ENCODE measurements at regions not wholly inside any gene's neighbourhood (a gene's known extent, or its start where the extent isn't known, plus 50 kb on each side); places are given as distances from the start of the nearest gene placed in this dataset.

GRCh38 chr21:27379354-27379753 lies 412.5 kb upstream of the ADAMTS5 start:
- Histone ChIP-seq H3K4me1 (ENCODE audit: insufficient read depth, low read length, poor library complexity, severe bottlenecking) (no peaks in the 10 kb centered on the region), H3K4me2 (ENCODE audit: low read depth, low read length, poor library complexity, severe bottlenecking) (no peak overlapping the region), H4K20me1 (ENCODE audit: insufficient read depth, low read length, poor library complexity, severe bottlenecking) (no peaks in the 10 kb centered on the region), H3K79me2 (ENCODE audit: insufficient read depth, low read length) (no peaks in the 10 kb centered on the region), H3K9me3 (ENCODE audit: insufficient read depth, low read depth, low read length) (no peaks in the 10 kb centered on the region; the same call in 1 of the 2 replicates), H3K9me2 (replicated peaks; ENCODE audit: low read depth, low read length) (no peaks in the 10 kb centered on the region), H3K9ac (ENCODE audit: low read depth, low read length, poor library complexity, severe bottlenecking) (no peak overlapping the region), H3K27me3 (ENCODE audit: insufficient read depth, low read length, poor library complexity, severe bottlenecking) (no peaks in the 10 kb centered on the region), H3K4me3 (ENCODE audit: low read length, poor library complexity, severe bottlenecking) (no peak overlapping the region), H3K36me3 (ENCODE audit: insufficient read depth, low read length) (no peaks in the 10 kb centered on the region), H2AFZ (ENCODE audit: low read length) (no peak overlapping the region), H3F3A (ENCODE audit: low read depth) (no peaks in the 10 kb centered on the region)
- TF ChIP-seq EZH2phosphoT487 (IDR thresholded peaks at IDR 0.05; ENCODE audit: borderline replicate concordance) = no peak
- no peak for TF ChIP-seq CTCF (conservative IDR thresholded peaks at IDR 0.05; ENCODE audit: low read length)

- no peak overlapping the region for H2AFZ ChIP-seq (ENCODE audit: low read length)
- no peaks in the 10 kb centered on the region for H3K4me1 ChIP-seq (ENCODE audit: insufficient read depth, low read length, poor library complexity, severe bottlenecking)
- H3K27me3 ChIP-seq (ENCODE audit: insufficient read depth, low read length, poor library complexity, severe bottlenecking) = no peaks in the 10 kb centered on the region
- no peaks in the 10 kb centered on the region for H3K9me2 ChIP-seq (replicated peaks; ENCODE audit: low read depth, low read length)
- no peak overlapping the region for H3K9ac ChIP-seq (ENCODE audit: low read depth, low read length, poor library complexity, severe bottlenecking)
- H3K4me2 ChIP-seq (ENCODE audit: low read depth, low read length, poor library complexity, severe bottlenecking) = no peak overlapping the region
- no peak overlapping the region for H3K4me3 ChIP-seq (ENCODE audit: low read length, poor library complexity, severe bottlenecking)
- no peaks in the 10 kb centered on the region for H3F3A ChIP-seq (ENCODE audit: low read depth)
- TF ChIP-seq CTCF (conservative IDR thresholded peaks at IDR 0.05; ENCODE audit: low read length) = no peak
- TF ChIP-seq EZH2phosphoT487 (IDR thresholded peaks at IDR 0.05; ENCODE audit: borderline replicate concordance) = no peak
- H4K20me1 ChIP-seq (ENCODE audit: insufficient read depth, low read length, poor library complexity, severe bottlenecking) = no peaks in the 10 kb centered on the region
- H3K79me2 ChIP-seq (ENCODE audit: insufficient read depth, low read length) = no peaks in the 10 kb centered on the region
- no peaks in the 10 kb centered on the region for H3K9me3 ChIP-seq (ENCODE audit: insufficient read depth, low read depth, low read length)
- no peaks in the 10 kb centered on the region for H3K36me3 ChIP-seq (ENCODE audit: insufficient read depth, low read length)
Measured at GRCh38 chr21:27372381-27372780, 405.5 kb upstream of the ADAMTS5 start.

GRCh38 chr21:27371975-27372331 lies 405.1 kb upstream of the ADAMTS5 start:
- Histone ChIP-seq H3K36me3 (ENCODE audit: insufficient read depth, low read length) (no peaks in the 10 kb centered on the region), H3K9me2 (replicated peaks; ENCODE audit: low read depth, low read length) (no peaks in the 10 kb centered on the region), H3K9me3 (ENCODE audit: insufficient read depth, low read depth, low read length) (no peaks in the 10 kb centered on the region), H3K9ac (ENCODE audit: low read depth, low read length, poor library complexity, severe bottlenecking) (no peak overlapping the region), H3F3A (ENCODE audit: low read depth) (no peaks in the 10 kb centered on the region), H4K20me1 (ENCODE audit: insufficient read depth, low read length, poor library complexity, severe bottlenecking) (no peaks in the 10 kb centered on the region), H3K27me3 (ENCODE audit: insufficient read depth, low read length, poor library complexity, severe bottlenecking) (no peaks in the 10 kb centered on the region), H3K79me2 (ENCODE audit: insufficient read depth, low read length) (no peaks in the 10 kb centered on the region), H3K4me3 (ENCODE audit: low read length, poor library complexity, severe bottlenecking) (no peak overlapping the region), H2AFZ (ENCODE audit: low read length) (no peak overlapping the region), H3K4me1 (ENCODE audit: insufficient read depth, low read length, poor library complexity, severe bottlenecking) (no peaks in the 10 kb centered on the region), H3K4me2 (ENCODE audit: low read depth, low read length, poor library complexity, severe bottlenecking) (no peak overlapping the region)
- TF ChIP-seq EZH2phosphoT487 (IDR thresholded peaks at IDR 0.05; ENCODE audit: borderline replicate concordance) = no peak
- no peak for TF ChIP-seq CTCF (conservative IDR thresholded peaks at IDR 0.05; ENCODE audit: low read length)

All from Loucy (cell line).